HUES64 (cell line): ENCODE measurements at regions not wholly inside any gene's neighbourhood (a gene's known extent, or its start where the extent isn't known, plus 50 kb on each side); places are given as distances from the start of the nearest gene placed in this dataset.

Experiments
- H3K27ac ChIP-seq: 2 replicates; pipeline ENCODE4 v1.7.0; 2013; ENCODE audit warnings: low read depth, low read length, inconsistent platforms
- H3K27me3 ChIP-seq: 2 replicates; pipeline ENCODE4 v1.6.1; 2013; ENCODE audit warnings: mild to moderate bottlenecking, low read length; ENCODE audit not compliant: insufficient read depth
- H3K36me3 ChIP-seq: 2 replicates; pipeline ENCODE4 v1.6.1; 2013; ENCODE audit warnings: mild to moderate bottlenecking, low read length; ENCODE audit not compliant: insufficient read depth
- H3K4me1 ChIP-seq: 2 replicates; pipeline ENCODE4 v1.6.1; 2013; ENCODE audit warnings: mild to moderate bottlenecking, low read length, moderate library complexity; ENCODE audit not compliant: insufficient read depth
- H3K4me3 ChIP-seq: 2 replicates; pipeline ENCODE4 v1.5.1; 2013; ENCODE audit warnings: mild to moderate bottlenecking, low read length, moderate library complexity
- H3K9ac ChIP-seq: 2 replicates; pipeline ENCODE4 v1.6.1; 2013; ENCODE audit warnings: mild to moderate bottlenecking, low read depth, low read length
- H3K9me3 ChIP-seq: 2 replicates; pipeline ENCODE4 v1.6.1; 2013; ENCODE audit warnings: low read depth, low read length; ENCODE audit not compliant: insufficient read depth
- WGBS: fragments of 150-250, 120-280 bp; methylation state at CpG from one replicate; pipeline ENCODE4 v1.1.7; 2013; ENCODE audit warnings: missing lambda C conversion rate; 5-methylcytosine and 5-hydroxymethylcytosine counted together

GRCh38 chr13:74651121-74651520 is 516.9 kb upstream of the KLF12 start:
- WGBS, result 100% methylated on average over 1 of the region's 1 CpG
- Histone ChIP-seq H3K9ac (no peak overlapping the region), H3K9me3 (no peaks in the 10 kb centered on the region), H3K36me3 (no peaks in the 10 kb centered on the region), H3K4me1 (peaks cover 20% of the 10 kb centered on the region), H3K27ac (no peak overlapping the region), H3K27me3 (no peaks in the 10 kb centered on the region), H3K4me3 (no peak overlapping the region)

- H3K9me3 ChIP-seq, result no peaks in the 10 kb centered on the region
Measured at GRCh38 chr13:74647991-74648390, 513.8 kb upstream of the KLF12 start.

GRCh38 chr13:74647211-74647610 is 513.0 kb upstream of the KLF12 start:
- 83% methylated on average over 1 of the region's 2 CpGs for WGBS
- H3K9me3 ChIP-seq, result no peaks in the 10 kb centered on the region
- no peak overlapping the region for H3K4me3 ChIP-seq
- no peaks in the 10 kb centered on the region for H3K27me3 ChIP-seq
- no peaks in the 10 kb centered on the region for H3K36me3 ChIP-seq
- H3K9ac ChIP-seq, result no peak overlapping the region
- H3K27ac ChIP-seq, result 0 out of 2 replicates have a peak overlapping the region, but pooled peaks have one; percentile 20
- peaks cover 21% of the 10 kb centered on the region for H3K4me1 ChIP-seq

More at GRCh38 chr13:74647991-74648390, 513.8 kb upstream of the KLF12 start:
- H3K4me3 ChIP-seq, result no peak overlapping the region
- no peak overlapping the region for H3K9ac ChIP-seq
- H3K27ac ChIP-seq, result no peak overlapping the region
- WGBS, result 90% methylated on average over 2 of the region's 2 CpGs
- H3K4me1 ChIP-seq, result peaks cover 21% of the 10 kb centered on the region
- H3K36me3 ChIP-seq, result no peaks in the 10 kb centered on the region
- H3K27me3 ChIP-seq, result no peaks in the 10 kb centered on the region

DNA sequence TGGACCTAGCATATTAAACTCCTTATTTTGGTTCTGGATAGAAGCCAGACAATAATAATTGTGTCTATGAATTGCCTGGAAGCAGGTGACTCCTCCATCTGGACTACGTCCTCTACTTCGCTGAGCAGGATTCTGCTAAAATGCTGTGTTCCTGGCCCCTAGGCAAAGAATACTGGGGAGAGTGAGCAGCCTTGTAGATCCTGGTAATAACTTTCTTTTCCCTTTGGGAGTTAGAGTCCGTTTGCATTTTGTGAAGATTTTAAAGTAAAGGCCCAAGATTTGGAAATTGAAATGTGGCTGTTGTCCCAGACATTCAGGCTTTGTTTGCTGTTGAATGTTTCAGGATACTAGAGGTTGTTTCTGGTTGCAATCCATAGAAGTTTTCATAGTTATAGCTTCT is 511.9 kb upstream of the KLF12 start:
- 91% methylated on average over 3 of the region's 3 CpGs for WGBS
- Histone ChIP-seq H3K27ac (no peak overlapping the region), H3K4me3 (no peak overlapping the region), H3K4me1 (peaks cover 21% of the 10 kb centered on the region), H3K9me3 (no peaks in the 10 kb centered on the region), H3K27me3 (no peaks in the 10 kb centered on the region), H3K9ac (no peak overlapping the region), H3K36me3 (no peaks in the 10 kb centered on the region)

DNA sequence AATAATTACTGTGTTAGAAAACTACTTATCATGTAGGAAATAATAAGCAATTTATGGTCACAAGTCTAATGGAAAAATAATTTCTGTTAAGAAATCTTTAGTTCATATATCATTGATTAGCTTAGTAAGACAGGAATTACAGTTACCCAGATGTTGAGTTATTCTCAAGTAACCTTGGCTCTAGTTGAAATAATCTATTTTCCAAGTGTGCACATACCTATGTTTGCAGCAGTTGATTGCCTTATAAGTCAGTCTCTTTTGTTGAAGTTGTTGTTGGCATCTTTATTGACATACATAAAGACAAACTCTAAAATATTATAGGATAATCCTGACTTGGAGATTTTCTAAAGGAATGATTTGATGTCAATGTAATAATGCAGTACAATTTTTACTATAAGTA is 511.4 kb upstream of the KLF12 start:
- Histone ChIP-seq H3K9ac (no peak overlapping the region), H3K4me3 (no peak overlapping the region), H3K36me3 (no peaks in the 10 kb centered on the region), H3K9me3 (no peaks in the 10 kb centered on the region), H3K4me1 (peaks cover 21% of the 10 kb centered on the region), H3K27me3 (no peaks in the 10 kb centered on the region), H3K27ac (no peak overlapping the region)

DNA sequence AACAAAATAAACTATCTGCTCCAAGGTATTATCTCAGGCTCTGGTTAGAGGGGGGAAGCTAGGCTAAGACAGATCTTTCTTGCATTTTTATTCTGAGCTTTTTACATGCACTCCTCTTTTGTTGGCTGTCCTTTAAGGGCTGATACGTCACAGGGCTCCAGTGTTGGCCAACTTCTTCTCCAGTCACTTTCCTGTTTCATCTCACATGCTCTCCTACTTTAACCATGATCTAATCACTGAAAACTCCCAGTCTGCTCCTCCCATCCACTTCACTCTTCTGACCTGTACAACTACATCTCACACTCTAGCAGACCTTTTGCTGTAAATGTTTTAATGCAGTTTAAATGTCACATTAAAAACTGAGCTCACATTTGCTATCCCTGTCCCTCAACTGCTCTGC is 510.0 kb upstream of the KLF12 start:
- H3K9me3 ChIP-seq, result no peaks in the 10 kb centered on the region
- no peak overlapping the region for H3K27ac ChIP-seq
- H3K4me3 ChIP-seq, result no peak overlapping the region
- 97% methylated on average over 1 of the region's 1 CpG for WGBS
- H3K27me3 ChIP-seq, result no peaks in the 10 kb centered on the region
- H3K9ac ChIP-seq, result no peak overlapping the region
- H3K36me3 ChIP-seq, result no peaks in the 10 kb centered on the region
- H3K4me1 ChIP-seq, result peaks cover 21% of the 10 kb centered on the region

DNA sequence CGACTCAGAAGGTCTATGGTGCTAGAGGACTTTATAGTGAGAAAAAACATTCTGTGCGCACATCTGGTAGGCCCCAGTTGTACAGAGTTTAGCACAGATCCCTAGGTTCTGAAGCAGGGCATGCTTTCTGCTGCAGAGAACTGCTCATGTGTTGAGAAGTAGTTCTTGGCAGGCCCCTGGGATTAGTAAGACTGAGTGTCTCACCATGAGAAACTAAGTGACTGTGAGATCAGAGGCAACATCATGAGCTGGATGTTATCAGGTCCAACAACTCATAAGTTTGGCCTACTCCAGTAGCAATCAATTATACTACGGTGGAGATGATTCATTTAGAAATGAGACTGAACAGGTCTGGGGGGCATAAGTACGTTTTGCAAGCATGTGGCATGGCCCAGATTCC is 507.4 kb upstream of the KLF12 start:
- H3K4me1 ChIP-seq, result peaks cover 5% of the 10 kb centered on the region
- 94% methylated on average over 4 of the region's 4 CpGs for WGBS
- no peaks in the 10 kb centered on the region for H3K27me3 ChIP-seq
- H3K36me3 ChIP-seq, result no peaks in the 10 kb centered on the region
- no peak overlapping the region for H3K27ac ChIP-seq
- no peak overlapping the region for H3K4me3 ChIP-seq
- no peaks in the 10 kb centered on the region for H3K9me3 ChIP-seq
- no peak overlapping the region for H3K9ac ChIP-seq

GRCh38 chr13:74633734-74634133 is 499.5 kb upstream of the KLF12 start:
- H3K9ac ChIP-seq, result no peak overlapping the region
- no peaks in the 10 kb centered on the region for H3K4me1 ChIP-seq
- H3K27me3 ChIP-seq, result no peaks in the 10 kb centered on the region
- 93% methylated on average over 2 of the region's 2 CpGs for WGBS
- H3K4me3 ChIP-seq, result no peak overlapping the region
- no peaks in the 10 kb centered on the region for H3K36me3 ChIP-seq
- H3K9me3 ChIP-seq, result no peaks in the 10 kb centered on the region
- H3K27ac ChIP-seq, result no peak overlapping the region

DNA sequence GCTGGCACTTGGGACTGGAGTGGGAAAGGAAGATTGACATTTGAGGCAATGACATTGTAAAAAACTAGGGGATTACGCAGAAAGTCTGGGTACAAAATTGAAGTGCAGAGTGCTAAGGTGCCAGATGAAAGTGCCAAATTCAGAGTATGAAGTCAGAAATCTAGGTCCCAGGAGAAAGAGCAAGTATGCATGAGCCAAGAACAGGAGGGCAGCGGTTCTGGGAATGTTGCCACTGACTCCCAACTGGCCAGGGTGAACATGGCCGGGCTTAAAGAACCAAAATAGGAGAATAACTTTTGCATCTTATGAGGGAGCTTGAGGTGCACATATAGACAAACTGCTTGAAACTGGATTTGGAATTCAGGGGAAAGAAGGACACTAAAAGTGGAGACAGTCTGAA is 495.8 kb upstream of the KLF12 start:
- no peak overlapping the region for H3K27ac ChIP-seq
- no peaks in the 10 kb centered on the region for H3K27me3 ChIP-seq
- WGBS, result 92% methylated on average over 3 of the region's 3 CpGs
- no peak overlapping the region for H3K9ac ChIP-seq
- no peaks in the 10 kb centered on the region for H3K9me3 ChIP-seq
- H3K36me3 ChIP-seq, result no peaks in the 10 kb centered on the region
- no peak overlapping the region for H3K4me3 ChIP-seq
- no peaks in the 10 kb centered on the region for H3K4me1 ChIP-seq

- no peaks in the 10 kb centered on the region for H3K36me3 ChIP-seq
- H3K4me1 ChIP-seq, result peaks cover 10% of the 10 kb centered on the region; the same call in 1 of the 2 replicates
- H3K4me3 ChIP-seq, result no peak overlapping the region
- no peaks in the 10 kb centered on the region for H3K27me3 ChIP-seq
- 50% methylated on average over 1 of the region's 1 CpG for WGBS
- H3K9me3 ChIP-seq, result no peaks in the 10 kb centered on the region
- H3K9ac ChIP-seq, result no peak overlapping the region
- H3K27ac ChIP-seq, result no peak overlapping the region
Measured at GRCh38 chr13:74625541-74625940, 491.3 kb upstream of the KLF12 start.

DNA sequence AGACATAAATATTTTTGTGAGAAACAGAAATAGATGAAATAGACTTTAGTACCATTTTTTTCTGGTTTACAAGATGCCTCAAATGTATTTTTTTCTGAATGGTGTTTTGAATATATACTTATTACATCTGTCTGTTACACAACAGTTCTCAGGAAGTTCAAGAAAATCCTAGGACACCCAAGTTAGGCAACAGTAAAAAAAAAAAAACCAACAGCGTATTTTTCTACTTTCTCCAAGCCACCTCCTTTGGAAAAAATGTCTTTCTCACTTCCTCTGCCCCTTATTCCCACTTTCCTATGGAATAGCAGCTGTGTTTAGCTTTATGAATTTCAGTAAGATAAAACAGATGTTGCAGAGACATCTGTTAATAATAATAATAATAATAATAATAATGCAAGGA is 489.6 kb upstream of the KLF12 start:
- Histone ChIP-seq H3K4me1 (peaks cover 10% of the 10 kb centered on the region; the same call in 1 of the 2 replicates), H3K27ac (no peak overlapping the region), H3K27me3 (no peaks in the 10 kb centered on the region), H3K9me3 (no peaks in the 10 kb centered on the region), H3K9ac (no peak overlapping the region), H3K4me3 (no peak overlapping the region), H3K36me3 (no peaks in the 10 kb centered on the region)
- 96% methylated on average over 1 of the region's 1 CpG for WGBS

- Histone ChIP-seq H3K9me3 (no peaks in the 10 kb centered on the region), H3K27ac (no peak overlapping the region), H3K9ac (no peak overlapping the region)
Measured at GRCh38 chr13:74622284-74622683, 488.1 kb upstream of the KLF12 start.

More at GRCh38 chr13:74622284-74622683, 488.1 kb upstream of the KLF12 start:
- Histone ChIP-seq H3K36me3 (no peaks in the 10 kb centered on the region), H3K4me1 (peaks cover 10% of the 10 kb centered on the region; the same call in 1 of the 2 replicates), H3K4me3 (no peak overlapping the region), H3K27me3 (no peaks in the 10 kb centered on the region)
- WGBS, result 63% methylated on average over 1 of the region's 1 CpG
